Activated CD4-positive, alpha-beta T cell treated with anti-CD3 and anti-CD28 coated beads, Interleukin-2, Interleukin-4, amounts not matched to agents 100 ng/mL and 50 ng/mL, durations not matched to agents 16 hours and 8 hours (primary cell): ENCODE measurements at regions not wholly inside any gene's neighbourhood (a gene's known extent, or its start where the extent isn't known, plus 50 kb on each side); places are given as distances from the start of the nearest gene placed in this dataset.
"Not testable (repeated sequence)": the region's sequence is repeated elsewhere in the genome, so short reads cannot be mapped to it uniquely, and the experiment has no call there.

Source experiments
- DNase-seq: peaks from one replicate; pipeline ENCODE4 v3.0.0-alpha.2; 2020; ENCODE audit warnings: low spot score

DNA sequence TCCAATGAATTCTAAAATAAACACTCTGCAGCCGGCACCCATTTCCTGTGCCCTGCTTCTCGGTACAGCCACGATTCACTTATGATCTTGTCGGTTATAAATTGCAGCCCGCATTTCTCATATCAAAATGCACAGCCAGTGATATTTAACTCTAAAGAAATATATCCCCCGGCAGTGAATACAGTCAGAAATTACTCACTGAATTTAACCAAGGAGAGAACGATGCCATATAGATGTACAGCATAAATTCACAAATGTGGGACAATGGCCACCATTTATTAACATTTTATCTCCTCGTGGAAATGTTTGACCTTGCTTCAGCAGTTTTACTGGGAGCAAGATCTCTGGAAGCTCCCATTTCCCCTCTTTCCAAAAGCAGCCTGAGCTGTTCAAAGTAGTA is 1517.8 kb downstream of the BRD1 start:
- DNase-seq = no peak

GRCh38 chr22:48309115-48309705 is 1518.5 kb downstream of the BRD1 start:
- no peak for DNase-seq

DNA sequence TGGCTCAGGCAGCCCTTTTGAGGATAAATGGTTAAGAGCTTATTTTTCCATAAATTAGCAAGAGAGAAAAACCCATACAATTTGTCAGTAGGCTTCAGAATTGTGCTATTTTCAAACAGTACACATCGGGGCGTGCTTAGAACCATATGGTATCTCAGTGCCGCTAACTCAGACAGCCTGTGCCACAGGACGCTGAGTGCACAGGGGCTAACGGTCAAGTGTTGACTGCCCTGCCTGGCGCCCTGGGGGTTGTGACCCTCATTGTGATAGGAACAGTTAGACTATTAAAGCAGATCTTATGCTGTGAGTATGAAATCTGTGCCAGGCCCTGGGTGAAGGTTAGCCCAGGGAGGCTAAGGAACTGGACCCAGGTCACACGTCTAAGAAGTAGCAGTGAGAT is 1519.7 kb downstream of the BRD1 start:
- DNase-seq = no peak

DNA sequence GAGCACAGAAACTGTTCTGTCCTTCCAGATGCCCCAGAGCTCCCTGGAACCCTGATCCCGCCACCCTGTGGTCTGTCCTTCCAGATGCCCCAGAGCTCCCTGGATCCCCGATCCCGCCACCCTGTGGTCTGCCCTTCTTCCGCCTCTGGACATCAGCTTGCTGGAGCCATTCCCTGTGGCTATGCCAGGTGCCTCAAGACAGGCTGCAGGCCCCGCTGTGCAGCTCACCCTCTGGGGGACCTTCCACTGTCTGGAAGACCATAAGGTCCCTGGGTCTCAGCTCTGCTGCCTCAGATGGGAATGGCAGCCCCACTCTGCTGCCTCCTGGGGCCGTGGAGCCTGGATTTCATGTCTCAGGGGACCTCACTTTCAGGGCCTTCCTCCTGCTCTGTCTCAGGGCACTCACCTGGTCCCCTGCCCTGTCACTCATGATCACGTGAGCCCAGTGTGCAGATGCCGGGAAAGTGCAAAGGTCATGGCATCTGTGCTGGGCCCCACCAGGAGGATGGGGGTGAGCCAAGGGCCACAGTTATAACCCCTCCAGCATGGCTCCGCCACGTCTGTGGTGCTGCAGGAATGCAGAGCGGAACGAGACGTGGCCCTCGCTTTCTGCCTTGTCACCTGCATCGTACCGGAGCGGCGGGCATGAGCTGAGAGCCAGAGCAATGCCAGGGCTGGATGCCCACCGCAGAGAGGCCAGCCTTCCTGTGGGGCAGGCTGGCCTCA is 1520.7 kb downstream of the BRD1 start:
- DNase-seq = no peak

DNA sequence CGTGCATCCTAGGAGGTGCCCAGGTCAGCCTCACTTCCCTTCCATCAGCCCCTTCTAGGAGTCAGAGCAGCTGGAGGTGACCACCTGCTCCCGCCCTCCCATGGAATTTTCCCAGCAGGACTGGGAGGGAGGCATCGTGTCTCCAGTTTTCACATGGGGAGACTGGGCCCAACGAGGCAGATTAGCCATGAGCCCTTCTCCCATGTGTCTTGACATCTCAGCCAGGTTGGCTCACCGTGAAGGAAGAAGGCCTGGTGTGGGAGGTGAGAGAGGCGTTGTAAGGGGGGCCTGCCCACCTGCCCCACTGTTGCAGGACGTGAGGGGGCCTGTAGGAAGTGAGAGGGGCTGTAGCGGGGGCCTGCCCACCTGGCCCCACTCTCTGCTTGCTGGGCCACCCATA is 1521.4 kb downstream of the BRD1 start:
- no peak for DNase-seq

DNA sequence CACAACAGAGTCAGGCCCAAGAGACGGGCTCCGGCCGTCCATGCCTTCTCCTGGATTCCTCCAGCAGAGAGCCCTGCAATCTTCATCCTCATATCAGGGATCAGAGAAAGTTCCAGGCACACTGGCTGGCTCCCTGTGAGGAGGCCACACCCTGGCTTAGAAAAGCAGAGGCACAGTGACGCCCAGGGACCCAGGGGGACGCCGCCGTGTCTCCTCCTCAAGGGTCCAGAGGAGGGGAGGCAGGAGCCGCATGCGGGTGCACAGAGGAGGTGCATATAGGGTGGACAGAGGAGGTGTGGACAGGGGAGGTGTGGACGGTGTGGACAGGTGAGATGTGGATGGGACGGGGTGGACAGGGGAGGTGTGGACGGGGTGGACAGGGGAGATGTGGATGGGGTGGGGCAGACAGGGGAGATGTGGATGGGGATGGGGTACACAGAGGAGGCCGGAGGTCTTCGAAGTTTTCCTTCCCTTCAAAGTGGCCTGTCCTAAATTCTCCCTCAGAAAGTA is 1521.9 kb downstream of the BRD1 start:
- no peak for DNase-seq

DNA sequence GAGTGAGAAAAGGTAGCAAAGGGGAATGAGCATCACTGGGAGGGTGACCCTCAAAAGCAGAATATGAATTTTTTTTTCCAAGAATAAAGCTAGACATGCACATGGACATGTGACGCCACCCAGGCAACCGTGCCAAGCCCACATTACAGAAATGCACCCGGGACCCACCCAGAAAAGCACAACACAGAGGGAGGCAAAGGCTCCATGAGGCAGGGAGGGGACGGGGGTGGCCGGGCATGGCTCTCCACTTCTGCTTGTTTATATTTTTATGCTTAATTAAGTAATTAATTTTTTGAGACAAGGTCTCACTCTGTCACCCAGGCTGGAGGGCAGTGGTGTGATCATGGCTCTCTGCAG is 1524.3 kb downstream of the BRD1 start:
- no peak for DNase-seq

GRCh38 chr22:48302657-48303368 is 1524.9 kb downstream of the BRD1 start:
- no peak for DNase-seq

DNA sequence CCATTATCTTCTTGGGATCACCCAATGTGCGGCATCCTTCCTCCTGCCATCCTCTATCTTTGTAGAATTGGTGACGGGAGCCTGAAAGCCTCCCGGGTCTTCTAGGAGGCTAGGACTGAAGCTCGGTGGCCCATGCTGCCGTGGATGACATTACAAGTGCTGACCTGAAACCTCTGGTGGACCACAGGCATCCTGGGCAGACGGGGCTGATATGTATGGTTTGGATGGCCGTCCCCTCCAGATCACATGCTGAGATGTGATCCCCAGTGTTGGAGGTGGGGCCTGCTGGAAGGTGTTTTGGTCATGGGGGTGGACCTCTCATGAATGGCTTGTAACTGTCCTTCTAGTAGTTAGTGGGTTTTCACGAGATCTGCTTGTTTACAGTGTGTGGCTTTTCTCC is 1525.8 kb downstream of the BRD1 start:
- no peak for DNase-seq

DNA sequence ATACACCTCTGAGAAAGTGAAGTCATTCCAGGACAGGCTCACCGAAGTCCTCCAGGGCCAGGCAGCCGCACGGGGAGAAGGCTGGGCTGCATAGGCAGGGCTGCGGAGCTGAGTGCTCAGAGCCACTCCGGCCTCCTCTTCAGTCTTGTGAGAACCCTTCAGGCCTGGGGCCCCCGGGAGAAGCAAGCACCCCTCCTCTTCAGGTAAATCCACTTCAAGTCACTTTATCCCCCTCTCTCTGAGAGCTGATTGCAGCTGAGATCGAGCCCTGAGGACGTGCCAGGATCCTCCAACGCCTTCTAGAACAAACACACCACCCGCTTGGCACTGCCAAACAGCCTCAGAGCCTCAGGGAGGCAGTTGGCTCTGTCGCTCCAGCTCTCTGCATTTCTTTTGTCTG is 1526.3 kb downstream of the BRD1 start:
- DNase-seq = no peak

- DNase-seq = no peak
These were observed 1526.8 kb downstream of the BRD1 start for GRCh38 chr22:48300877-48301276.

- no peak for DNase-seq
These were observed 1527.9 kb downstream of the BRD1 start for GRCh38 chr22:48299801-48300200.

- no peak for DNase-seq
These were observed 1528.5 kb downstream of the BRD1 start for GRCh38 chr22:48299124-48299523.

DNA sequence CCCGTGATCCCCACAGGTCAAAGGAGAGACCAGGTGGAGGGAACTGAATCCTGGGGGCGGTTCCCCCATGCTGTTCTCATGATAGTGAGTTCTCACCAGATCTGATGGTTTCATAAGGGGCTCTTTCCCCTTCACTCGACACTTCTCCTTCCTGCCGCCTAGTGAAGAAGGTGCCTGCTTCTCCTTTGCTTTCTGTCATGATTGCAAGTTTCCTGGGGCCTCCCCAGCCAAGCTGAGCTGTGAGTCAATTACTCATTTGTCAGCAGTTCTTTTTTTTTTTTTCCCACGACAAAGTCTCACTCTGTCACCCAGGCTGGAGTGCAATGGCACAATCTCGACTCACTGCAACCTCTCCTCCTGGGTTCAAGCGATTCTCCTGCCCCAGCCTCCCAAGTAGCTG is 1530.4 kb downstream of the BRD1 start:
- no peak for DNase-seq

GRCh38 chr22:48289954-48290353 is 1527.5 kb downstream of the TBC1D22A start:
- DNase-seq = not testable (repeated sequence)

GRCh38 chr22:48288376-48288940 is 1526.0 kb downstream of the TBC1D22A start:
- DNase-seq = no peak

DNA sequence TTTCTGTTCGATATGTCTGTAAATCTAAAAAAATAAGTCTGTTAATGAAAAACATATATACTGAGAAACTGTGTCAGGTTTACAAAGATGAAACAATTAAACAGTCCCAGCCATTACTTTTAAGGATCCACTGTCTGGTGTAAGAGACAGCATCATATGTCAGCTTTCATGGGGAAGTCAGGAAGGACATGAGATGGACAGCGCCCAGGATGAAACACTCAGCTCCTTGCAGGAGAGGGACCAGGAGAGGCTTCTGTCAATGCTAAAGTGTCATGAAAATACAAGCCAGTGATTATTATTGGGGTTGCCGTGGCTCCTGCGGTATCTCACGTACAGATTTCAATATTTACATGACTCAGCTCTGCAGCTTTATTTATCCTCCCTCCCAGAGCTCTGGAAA is 1524.6 kb downstream of the TBC1D22A start:
- no peak for DNase-seq

DNA sequence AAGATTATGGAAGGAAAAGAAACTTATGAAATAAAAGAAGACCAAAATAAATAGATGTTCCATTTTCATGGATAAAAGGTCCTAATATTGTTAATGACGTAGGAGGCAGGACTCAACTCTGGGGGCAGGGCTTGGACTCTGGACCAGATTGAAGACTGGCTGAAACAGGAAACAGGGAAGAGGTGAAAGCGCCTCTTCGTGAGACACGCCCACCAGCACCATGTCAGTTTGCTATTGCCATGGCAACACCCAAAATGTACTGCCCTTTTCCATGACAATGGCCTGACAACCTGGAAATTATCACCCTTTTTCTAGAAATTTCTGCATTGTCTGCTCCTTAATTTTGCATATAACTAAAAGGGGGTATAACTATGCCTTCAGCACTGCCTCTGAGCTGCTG is 1522.2 kb downstream of the TBC1D22A start:
- no peak for DNase-seq

- no peak for DNase-seq
These were observed 1520.4 kb downstream of the TBC1D22A start for GRCh38 chr22:48282804-48283203.

- no peak for DNase-seq
These were observed 1517.0 kb downstream of the TBC1D22A start for GRCh38 chr22:48279461-48279756.

- no peak for DNase-seq
These were observed 1516.4 kb downstream of the TBC1D22A start for GRCh38 chr22:48278620-48279460.

GRCh38 chr22:48277868-48278581 is 1515.6 kb downstream of the TBC1D22A start:
- DNase-seq = no peak
